ENCODE measurements at regions not wholly inside any gene's neighbourhood (a gene's known extent, or its start where the extent isn't known, plus 50 kb on each side); places are given as distances from the start of the nearest gene placed in this dataset.
"Not testable (repeated sequence)": the region's sequence is repeated elsewhere in the genome, so short reads cannot be mapped to it uniquely, and the experiment has no call there.

- TF ChIP-seq, protein P1, sequence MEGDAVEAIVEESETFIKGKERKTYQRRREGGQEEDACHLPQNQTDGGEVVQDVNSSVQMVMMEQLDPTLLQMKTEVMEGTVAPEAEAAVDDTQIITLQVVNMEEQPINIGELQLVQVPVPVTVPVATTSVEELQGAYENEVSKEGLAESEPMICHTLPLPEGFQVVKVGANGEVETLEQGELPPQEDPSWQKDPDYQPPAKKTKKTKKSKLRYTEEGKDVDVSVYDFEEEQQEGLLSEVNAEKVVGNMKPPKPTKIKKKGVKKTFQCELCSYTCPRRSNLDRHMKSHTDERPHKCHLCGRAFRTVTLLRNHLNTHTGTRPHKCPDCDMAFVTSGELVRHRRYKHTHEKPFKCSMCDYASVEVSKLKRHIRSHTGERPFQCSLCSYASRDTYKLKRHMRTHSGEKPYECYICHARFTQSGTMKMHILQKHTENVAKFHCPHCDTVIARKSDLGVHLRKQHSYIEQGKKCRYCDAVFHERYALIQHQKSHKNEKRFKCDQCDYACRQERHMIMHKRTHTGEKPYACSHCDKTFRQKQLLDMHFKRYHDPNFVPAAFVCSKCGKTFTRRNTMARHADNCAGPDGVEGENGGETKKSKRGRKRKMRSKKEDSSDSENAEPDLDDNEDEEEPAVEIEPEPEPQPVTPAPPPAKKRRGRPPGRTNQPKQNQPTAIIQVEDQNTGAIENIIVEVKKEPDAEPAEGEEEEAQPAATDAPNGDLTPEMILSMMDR (IDR thresholded peaks at IDR 0.05; ENCODE audit: low read depth, low read length, missing control alignments), result no peak
- in situ Hi-C loops (cut with HindIII; ENCODE audit: low sequenced_read_pairs), result no loop called here
- no peak overlapping the region for H3K4me3 ChIP-seq (ENCODE audit: low read depth, low read length)
- no peak for DNase-seq (ENCODE audit: low read depth)
Measured at GRCh38 chr10:35938160-35938559, 296.1 kb upstream of the FZD8 start.

DNA sequence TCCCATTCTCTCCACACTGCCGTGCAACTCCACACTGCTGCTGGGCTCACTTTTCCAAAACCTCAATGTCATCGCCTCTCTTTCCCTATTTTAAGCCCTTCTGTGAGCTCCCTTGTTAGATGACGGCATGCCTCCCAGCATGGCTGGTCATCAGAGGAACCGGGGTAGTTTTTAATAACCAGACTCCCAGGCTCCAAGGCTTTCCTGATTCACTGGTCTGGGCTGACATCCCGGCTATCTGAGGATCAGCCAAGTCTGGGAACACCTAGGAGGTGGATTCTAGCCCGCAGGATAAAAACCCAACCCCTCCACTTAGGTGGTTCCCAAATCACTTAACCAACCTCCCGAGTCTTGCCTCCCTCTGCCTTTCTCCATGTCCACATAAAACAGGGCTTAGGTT is 295.4 kb upstream of the FZD8 start:
- no peak overlapping the region for H3K4me3 ChIP-seq (ENCODE audit: low read depth, low read length)
- DNase-seq (ENCODE audit: low read depth), result no peak
- in situ Hi-C loops (cut with HindIII; ENCODE audit: low sequenced_read_pairs), result no loop called here
- TF ChIP-seq, protein P1 (IDR thresholded peaks at IDR 0.05; ENCODE audit: low read depth, low read length, missing control alignments), result no peak

GRCh38 chr10:35934642-35934995 is 292.5 kb upstream of the FZD8 start:
- TF ChIP-seq, protein P1 (IDR thresholded peaks at IDR 0.05; ENCODE audit: low read depth, low read length, missing control alignments), result no peak
- DNase-seq (ENCODE audit: low read depth), result peak; percentile 31
- H3K4me3 ChIP-seq (ENCODE audit: low read depth, low read length), result no peak overlapping the region
- in situ Hi-C loops (cut with HindIII; ENCODE audit: low sequenced_read_pairs), result no loop called here

GRCh38 chr10:35933940-35934641 is 292.0 kb upstream of the FZD8 start:
- in situ Hi-C loops (cut with HindIII; ENCODE audit: low sequenced_read_pairs), result no loop called here

GRCh38 chr10:35933491-35933890 is 291.4 kb upstream of the FZD8 start:
- DNase-seq (ENCODE audit: low read depth), result no peak
- in situ Hi-C loops (cut with HindIII; ENCODE audit: low sequenced_read_pairs), result no loop called here
- TF ChIP-seq, protein P1 (IDR thresholded peaks at IDR 0.05; ENCODE audit: low read depth, low read length, missing control alignments), result no peak
- H3K4me3 ChIP-seq (ENCODE audit: low read depth, low read length), result no peak overlapping the region

More at GRCh38 chr10:35933940-35934641, 292.0 kb upstream of the FZD8 start:
- no peak overlapping the region for H3K4me3 ChIP-seq (ENCODE audit: low read depth, low read length)
- no peak for DNase-seq (ENCODE audit: low read depth)
- TF ChIP-seq, protein P1 (IDR thresholded peaks at IDR 0.05; ENCODE audit: low read depth, low read length, missing control alignments), result no peak

DNA sequence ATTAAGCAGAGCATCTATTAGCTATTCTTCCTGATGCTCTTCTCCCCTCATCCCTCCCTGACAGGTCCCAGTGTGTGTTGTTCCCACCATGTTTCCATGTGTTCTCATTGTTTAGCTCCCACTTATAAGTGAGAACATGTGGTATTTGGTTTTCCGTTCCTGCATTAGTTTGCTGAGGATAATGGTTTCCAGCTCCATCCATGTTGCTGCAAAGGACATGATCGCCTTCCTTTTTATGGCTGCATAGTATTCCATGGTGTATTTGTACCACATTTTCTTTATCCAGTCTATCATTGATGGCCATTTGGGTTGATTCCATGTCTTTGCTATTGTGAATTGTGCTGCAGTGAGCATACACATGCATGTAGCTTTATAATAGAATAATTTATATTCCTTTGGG is 287.9 kb upstream of the FZD8 start:
- DNase-seq (ENCODE audit: low read depth); in situ Hi-C loops (cut with HindIII; ENCODE audit: low sequenced_read_pairs); H3K4me3 ChIP-seq (ENCODE audit: low read depth, low read length): not testable (repeated sequence)

DNA sequence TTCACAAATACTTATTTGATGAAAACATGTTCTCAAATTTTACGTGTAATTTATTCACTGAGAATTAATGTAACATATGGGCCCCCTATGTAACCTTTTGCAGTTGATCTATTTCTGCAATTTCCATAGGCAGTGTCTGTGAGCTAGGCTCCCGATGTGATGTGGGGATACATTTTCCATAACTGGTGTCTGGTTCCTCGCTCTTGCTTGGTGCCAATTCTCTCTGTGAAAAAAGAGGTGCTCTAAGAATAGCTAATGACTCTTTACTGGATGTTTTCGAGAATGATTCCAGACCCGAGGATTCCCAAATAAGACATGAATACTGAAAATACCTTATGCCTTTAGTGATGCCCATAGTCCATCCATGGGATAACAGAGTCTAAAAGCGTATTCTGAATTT is 286.7 kb upstream of the FZD8 start:
- in situ Hi-C loops (cut with HindIII; ENCODE audit: low sequenced_read_pairs), result no loop called here
- DNase-seq (ENCODE audit: low read depth), result no peak
- no peak overlapping the region for H3K4me3 ChIP-seq (ENCODE audit: low read depth, low read length)
- TF ChIP-seq, protein P1 (IDR thresholded peaks at IDR 0.05; ENCODE audit: low read depth, low read length, missing control alignments), result no peak

All from astrocyte of the cerebellum (primary cell).